Activated T-cell treated with anti-CD3 and anti-CD28 coated beads, Interleukin-2, amount 50 U/mL, for 24 hours (primary cell): ENCODE measurements at regions not wholly inside any gene's neighbourhood (a gene's known extent, or its start where the extent isn't known, plus 50 kb on each side); places are given as distances from the start of the nearest gene placed in this dataset.
"Not testable (repeated sequence)": the region's sequence is repeated elsewhere in the genome, so short reads cannot be mapped to it uniquely, and the experiment has no call there.

Experiments used
- DNase-seq: peaks from one replicate; pipeline ENCODE4 v3.0.0-alpha.2; 2020
- H3K27ac Mint-ChIP-seq: 2 replicates; pipeline ENCODE4 v1.8.0; 2020; ENCODE audit warnings: mild to moderate bottlenecking, mixed read lengths
- H3K27me3 Mint-ChIP-seq: 2 replicates; pipeline ENCODE4 v1.8.0; 2020; ENCODE audit warnings: mixed read lengths
- H3K36me3 Mint-ChIP-seq: 2 replicates; pipeline ENCODE4 v1.8.0; 2020; ENCODE audit warnings: low read depth, mixed read lengths
- H3K4me1 Mint-ChIP-seq: 2 replicates; pipeline ENCODE4 v1.8.0; 2020; ENCODE audit warnings: low read depth, mixed read lengths
- H3K4me3 Mint-ChIP-seq: 2 replicates; pipeline ENCODE4 v1.8.0; 2020; ENCODE audit warnings: mild to moderate bottlenecking, moderate library complexity, mixed read lengths
- H3K9me3 Mint-ChIP-seq: 2 replicates; pipeline ENCODE4 v1.8.0; 2020; ENCODE audit warnings: mixed read lengths

GRCh38 chrX:108843039-108843438, 106.7 kb upstream of the IRS4 start:
- not testable (repeated sequence) for H3K36me3 Mint-ChIP-seq, H3K4me1 Mint-ChIP-seq, DNase-seq, H3K27ac Mint-ChIP-seq, H3K9me3 Mint-ChIP-seq, H3K4me3 Mint-ChIP-seq
- peaks cover 24% of the 10 kb centered on the region for H3K27me3 Mint-ChIP-seq

GRCh38 chrX:108833993-108834392, 97.6 kb upstream of the IRS4 start:
- Mint-ChIP-seq H3K4me1 (no peaks in the 10 kb centered on the region), H3K9me3 (no peaks in the 10 kb centered on the region)

GRCh38 chrX:108811891-108812290, 75.5 kb upstream of the IRS4 start:
- no peak overlapping the region for H3K27ac Mint-ChIP-seq
- no peak for DNase-seq
- H3K4me3 Mint-ChIP-seq = no peak overlapping the region
- H3K27me3 Mint-ChIP-seq = peaks cover 7% of the 10 kb centered on the region
- H3K4me1 Mint-ChIP-seq = no peaks in the 10 kb centered on the region
- H3K36me3 Mint-ChIP-seq = no peaks in the 10 kb centered on the region
- peaks cover 5% of the 10 kb centered on the region for H3K9me3 Mint-ChIP-seq

More at GRCh38 chrX:108833993-108834392, 97.6 kb upstream of the IRS4 start:
- no peak overlapping the region for H3K27ac Mint-ChIP-seq
- H3K4me3 Mint-ChIP-seq = no peak overlapping the region
- no peak for DNase-seq
- no peaks in the 10 kb centered on the region for H3K36me3 Mint-ChIP-seq
- peaks cover 3% of the 10 kb centered on the region for H3K27me3 Mint-ChIP-seq

DNA sequence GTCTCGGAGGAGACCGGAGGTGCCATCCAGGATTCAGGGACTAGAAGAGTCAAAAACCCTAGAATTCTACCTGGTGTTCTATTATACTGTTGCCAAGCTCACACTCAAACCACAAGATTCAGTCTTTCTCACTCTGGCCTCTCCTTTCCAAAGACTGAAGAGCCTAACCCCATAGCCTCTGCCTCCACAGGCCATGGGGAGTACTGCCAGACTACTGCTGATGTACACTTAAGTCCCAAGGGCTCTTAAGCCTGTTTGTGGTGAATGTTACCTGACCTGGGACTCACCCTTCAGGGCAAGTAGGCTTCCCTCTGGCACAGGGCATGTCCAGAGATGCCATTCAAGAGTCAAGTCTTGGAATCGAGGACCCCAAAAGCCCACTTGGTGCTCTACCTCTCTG, 58.9 kb upstream of the IRS4 start:
- H3K36me3 Mint-ChIP-seq = no peaks in the 10 kb centered on the region
- peaks cover 4% of the 10 kb centered on the region for H3K9me3 Mint-ChIP-seq
- H3K4me3 Mint-ChIP-seq = no peak overlapping the region
- no peak overlapping the region for H3K27ac Mint-ChIP-seq
- no peak for DNase-seq
- H3K27me3 Mint-ChIP-seq = no peaks in the 10 kb centered on the region
- H3K4me1 Mint-ChIP-seq = no peaks in the 10 kb centered on the region
